HEK293T (cell line): ENCODE measurements at regions not wholly inside any gene's neighbourhood (a gene's known extent, or its start where the extent isn't known, plus 50 kb on each side); places are given as distances from the start of the nearest gene placed in this dataset.
A peak's percentile ranks its signal among the peaks of the same experiment; 100 is the strongest.

ENCODE experiments used
- CTCF ChIA-PET: fragments of 350-600 bp; formaldehyde crosslinking; extraction: SDS; loops from one replicate; lab custom pipeline; 2021; ENCODE audit warnings: antibody characterized with exemption, inconsistent platforms; lab: Yijun Ruan, JAX
- POLR2A ChIA-PET: fragments of 350-600 bp; formaldehyde crosslinking; extraction: SDS; loops from one replicate; lab custom pipeline; 2020; ENCODE audit warnings: antibody characterized with exemption, inconsistent platforms; lab: Yijun Ruan, JAX
- DNase-seq: peaks from one replicate; pipeline ENCODE4 v3.0.0; 2012; ENCODE audit warnings: mixed read lengths; ENCODE audit errors: extremely low spot score
- ARNT ChIP-seq: fragments of 450-650 bp; IDR thresholded peaks from 2 replicates; pipeline ENCODE4 v1.6.1; 2017; ENCODE audit warnings: mild to moderate bottlenecking
- BHLHE40 ChIP-seq: fragments of 450-650 bp; IDR thresholded peaks from 2 replicates; pipeline ENCODE4 v1.6.1; 2016; ENCODE audit warnings: mild to moderate bottlenecking, moderate library complexity, borderline replicate concordance
- CTBP1 ChIP-seq: fragments of 450-650 bp; IDR thresholded peaks from 2 replicates; pipeline ENCODE4 v1.6.1; 2016; ENCODE audit warnings: borderline replicate concordance
- ELF4 ChIP-seq: fragments of 450-650 bp; IDR thresholded peaks from 2 replicates; pipeline ENCODE4 v1.6.1; 2017; ENCODE audit warnings: antibody characterized with exemption
- FOXA1 ChIP-seq: fragments of 450-650 bp; IDR thresholded peaks from 2 replicates; pipeline ENCODE4 v1.6.1; 2016; ENCODE audit warnings: mild to moderate bottlenecking
- FOXK2 ChIP-seq: fragments of 450-650 bp; IDR thresholded peaks from 2 replicates; pipeline ENCODE4 v1.6.1; 2016; ENCODE audit warnings: mild to moderate bottlenecking
- FOXM1 ChIP-seq: fragments of 450-650 bp; IDR thresholded peaks from 2 replicates; pipeline ENCODE4 v1.6.1; 2017; ENCODE audit warnings: mild to moderate bottlenecking, borderline replicate concordance
- HDGF ChIP-seq: fragments of 450-650 bp; IDR thresholded peaks from 2 replicates; pipeline ENCODE4 v1.6.1; 2017; ENCODE audit warnings: antibody characterized with exemption, borderline replicate concordance
- L3MBTL2 ChIP-seq: fragments of 450-650 bp; conservative IDR thresholded peaks from 2 replicates; pipeline ENCODE4 v1.6.1; 2016; ENCODE audit warnings: mild to moderate bottlenecking
- LEF1 ChIP-seq: fragments of 450-650 bp; IDR thresholded peaks from 2 replicates; pipeline ENCODE4 v1.6.1; 2017; ENCODE audit warnings: mild to moderate bottlenecking, borderline replicate concordance
- NFRKB ChIP-seq: fragments of 450-650 bp; IDR thresholded peaks from 2 replicates; pipeline ENCODE4 v1.6.1; 2016; ENCODE audit warnings: mild to moderate bottlenecking, moderate library complexity
- SP1 ChIP-seq: fragments of 450-650 bp; IDR thresholded peaks from 2 replicates; pipeline ENCODE4 v1.6.1; 2017
- SUZ12 ChIP-seq: fragments of 450-650 bp; IDR thresholded peaks from 2 replicates; pipeline ENCODE4 v1.6.1; 2016; ENCODE audit warnings: mild to moderate bottlenecking
- TARDBP ChIP-seq: fragments of 450-650 bp; IDR thresholded peaks from 2 replicates; pipeline ENCODE4 v1.6.1; 2016
- ZNF384 ChIP-seq: fragments of 450-650 bp; IDR thresholded peaks from 2 replicates; pipeline ENCODE4 v1.6.1; 2016
- TF ChIP-seq, protein P1 (sequence below): fragments of 450-650 bp; IDR thresholded peaks from 2 replicates; pipeline ENCODE4 v1.6.1; 2016

DNA sequence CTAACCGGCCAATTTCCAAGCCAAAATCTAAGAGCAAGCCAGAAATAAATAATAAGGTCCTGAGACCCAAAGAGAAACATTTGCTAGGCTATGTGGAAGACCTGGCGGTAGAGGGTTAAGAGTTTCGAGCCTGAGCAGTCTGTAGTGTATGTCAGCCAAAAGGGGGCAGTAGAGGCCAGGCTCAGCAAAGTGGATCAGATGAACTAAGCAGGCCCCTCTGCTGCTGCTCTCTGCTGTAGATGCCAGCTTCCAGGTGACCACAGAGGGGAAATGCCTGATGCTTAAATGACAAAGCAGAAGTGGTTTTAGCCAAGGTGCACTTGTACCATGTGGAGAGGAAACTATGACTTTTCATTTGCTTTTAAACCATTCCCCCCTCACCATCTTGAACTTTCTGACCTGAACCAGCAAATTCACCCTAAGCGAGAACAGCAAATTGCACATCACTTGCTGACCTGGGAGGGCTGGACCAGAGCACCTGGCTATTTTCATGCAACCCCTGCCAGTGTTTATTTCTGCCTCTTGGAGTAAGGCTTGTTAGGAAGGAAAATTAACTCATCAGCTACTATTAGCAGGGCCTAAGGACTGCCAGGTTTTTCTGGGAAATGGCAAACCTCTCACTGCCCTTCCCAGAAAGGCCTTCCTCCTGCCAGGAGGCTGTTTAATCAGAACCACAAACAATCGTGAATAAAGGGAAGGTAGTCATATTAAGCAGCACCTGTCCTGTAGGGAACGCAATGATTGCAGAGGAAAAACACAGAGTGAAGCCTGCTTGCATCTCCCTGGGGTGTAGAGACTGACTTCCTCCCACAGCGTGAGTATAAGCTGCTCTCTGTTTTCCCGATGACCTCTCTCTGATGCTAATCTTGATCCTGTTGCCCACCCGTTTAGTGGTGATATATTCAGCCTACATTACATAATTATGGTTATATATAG, 818.2 kb downstream of the TLR4 start:
- DNase-seq = peak; percentile 56
- POLR2A ChIA-PET = no interaction called here
- TF ChIP-seq SP1 (no peak), NFRKB (no peak), SUZ12 (no peak), CTBP1 (no peak), FOXA1 (no peak), TARDBP (no peak), LEF1 (no peak), HDGF (no peak), FOXM1 (no peak), L3MBTL2 (no peak), FOXK2 (no peak), ZNF384 (no peak), ELF4 (no peak), BHLHE40 (no peak), ARNT (no peak)
- TF ChIP-seq, protein P1, sequence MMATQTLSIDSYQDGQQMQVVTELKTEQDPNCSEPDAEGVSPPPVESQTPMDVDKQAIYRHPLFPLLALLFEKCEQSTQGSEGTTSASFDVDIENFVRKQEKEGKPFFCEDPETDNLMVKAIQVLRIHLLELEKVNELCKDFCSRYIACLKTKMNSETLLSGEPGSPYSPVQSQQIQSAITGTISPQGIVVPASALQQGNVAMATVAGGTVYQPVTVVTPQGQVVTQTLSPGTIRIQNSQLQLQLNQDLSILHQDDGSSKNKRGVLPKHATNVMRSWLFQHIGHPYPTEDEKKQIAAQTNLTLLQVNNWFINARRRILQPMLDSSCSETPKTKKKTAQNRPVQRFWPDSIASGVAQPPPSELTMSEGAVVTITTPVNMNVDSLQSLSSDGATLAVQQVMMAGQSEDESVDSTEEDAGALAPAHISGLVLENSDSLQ = no peak
- CTCF ChIA-PET = interaction anchor here (0.7 kb wide), 1 partner anchor 72 kb away, joined by 3 read pairs; no protein-coding TSS in a partner anchor

DNA sequence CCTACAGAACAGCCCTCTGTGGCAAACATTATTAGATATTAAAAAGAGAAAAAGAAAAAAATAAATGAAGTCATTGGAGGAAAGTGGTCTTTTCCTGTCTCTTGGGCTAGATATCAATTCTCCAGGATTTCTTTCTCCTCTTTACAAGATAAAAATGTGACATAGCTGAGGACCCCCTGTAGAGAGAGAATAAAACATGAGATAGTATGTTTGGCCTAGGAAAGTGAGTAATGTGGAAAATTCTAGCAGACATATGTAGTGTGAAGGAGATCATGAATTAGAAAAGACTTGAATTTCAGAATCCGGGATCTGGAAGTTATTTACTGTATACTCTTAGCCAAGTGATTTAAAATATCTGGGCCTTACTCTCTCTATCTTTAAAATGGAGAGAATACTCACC, 823.1 kb downstream of the TLR4 start:
- ChIA-PET POLR2A (no interaction called here), CTCF (no interaction called here)
- no peak for TF ChIP-seq FOXA1
- TF ChIP-seq CTBP1 = no peak
- no peak for TF ChIP-seq ZNF384
- no peak for TF ChIP-seq L3MBTL2
- TF ChIP-seq TARDBP = no peak
- no peak for TF ChIP-seq FOXM1
- no peak for TF ChIP-seq ELF4
- TF ChIP-seq HDGF = no peak
- TF ChIP-seq SP1 = no peak
- TF ChIP-seq SUZ12 = no peak
- no peak for TF ChIP-seq FOXK2
- no peak for TF ChIP-seq NFRKB
- DNase-seq = no peak

DNA sequence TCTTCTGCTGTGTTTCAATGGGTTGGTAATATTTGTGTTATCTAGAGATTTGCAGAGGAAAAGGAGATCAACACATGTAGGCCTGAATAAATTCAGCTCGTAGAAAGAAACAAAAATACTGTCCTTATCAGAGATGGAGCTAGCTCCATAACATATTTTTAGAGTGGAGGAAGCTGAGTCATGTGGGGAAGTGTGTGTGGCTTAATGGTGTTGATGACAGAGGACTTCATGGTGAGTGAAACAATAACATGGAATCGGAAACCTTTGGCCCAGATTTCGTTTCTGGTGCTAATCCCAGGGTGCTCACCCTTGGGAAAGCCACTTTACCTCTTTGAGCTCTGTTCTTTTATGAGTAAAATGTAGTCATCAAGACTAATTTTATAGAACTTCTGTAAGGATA, 825.0 kb downstream of the TLR4 start:
- no peak for DNase-seq
- ChIA-PET CTCF (no interaction called here), POLR2A (no interaction called here)
- TF ChIP-seq CTBP1 (no peak), BHLHE40 (no peak)

DNA sequence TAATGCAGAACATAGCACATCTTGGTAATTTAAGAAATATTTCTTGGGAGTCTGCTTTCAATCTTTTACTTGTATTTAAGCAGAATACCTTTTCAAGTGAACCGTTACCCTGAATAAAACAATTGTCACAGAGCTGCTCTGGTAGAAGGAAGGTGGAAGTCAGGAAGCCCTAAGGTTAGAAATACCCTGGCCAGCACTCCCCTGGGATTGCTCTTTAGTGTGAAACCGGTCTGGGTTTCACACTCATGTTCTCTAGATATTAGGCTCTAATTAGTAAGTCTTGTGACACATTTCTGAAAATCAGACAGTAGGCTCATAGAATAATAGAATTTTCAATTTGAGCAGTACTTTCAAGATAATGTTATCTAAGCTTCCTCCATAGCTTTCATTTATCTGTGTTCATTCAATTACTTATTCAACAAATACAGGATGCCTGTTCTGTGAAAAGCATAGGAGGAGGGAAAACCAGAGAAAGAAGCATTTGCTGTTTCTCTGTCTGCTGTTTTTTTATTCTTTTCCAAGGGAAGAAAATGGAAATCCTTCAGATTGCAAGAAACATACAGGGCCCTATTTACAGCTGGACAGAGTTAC, 825.5 kb downstream of the TLR4 start:
- POLR2A ChIA-PET = no interaction called here
- no peak for DNase-seq
- CTCF ChIA-PET = no interaction called here
- TF ChIP-seq, protein P1 = no peak

DNA sequence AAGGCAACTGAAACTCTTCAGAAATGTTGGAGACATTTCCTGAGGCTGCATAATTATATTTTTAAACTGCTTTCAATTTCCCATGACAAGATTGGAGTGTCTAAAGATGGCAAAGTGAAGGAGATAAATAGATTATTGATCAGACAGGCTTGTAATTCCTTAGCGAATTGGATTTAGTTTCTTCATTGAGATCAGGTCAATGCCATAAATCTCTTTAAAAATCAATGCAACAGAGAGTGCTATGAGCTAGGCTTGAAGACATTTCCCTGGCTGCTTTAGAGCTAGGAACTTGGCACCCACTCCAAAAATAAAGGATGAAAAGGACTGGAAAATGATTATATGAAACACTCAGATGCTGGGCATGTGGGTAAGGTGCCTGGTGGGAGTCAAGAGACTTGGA, 828.4 kb downstream of the TLR4 start:
- no peak for DNase-seq
- CTCF ChIA-PET = no interaction called here
- TF ChIP-seq SUZ12 (no peak), ARNT (no peak), NFRKB (no peak), LEF1 (no peak), L3MBTL2 (no peak), CTBP1 (no peak), TARDBP (no peak), FOXA1 (no peak), HDGF (no peak), FOXK2 (no peak), FOXM1 (no peak)
- TF ChIP-seq, protein P1 = no peak
- POLR2A ChIA-PET = no interaction called here

DNA sequence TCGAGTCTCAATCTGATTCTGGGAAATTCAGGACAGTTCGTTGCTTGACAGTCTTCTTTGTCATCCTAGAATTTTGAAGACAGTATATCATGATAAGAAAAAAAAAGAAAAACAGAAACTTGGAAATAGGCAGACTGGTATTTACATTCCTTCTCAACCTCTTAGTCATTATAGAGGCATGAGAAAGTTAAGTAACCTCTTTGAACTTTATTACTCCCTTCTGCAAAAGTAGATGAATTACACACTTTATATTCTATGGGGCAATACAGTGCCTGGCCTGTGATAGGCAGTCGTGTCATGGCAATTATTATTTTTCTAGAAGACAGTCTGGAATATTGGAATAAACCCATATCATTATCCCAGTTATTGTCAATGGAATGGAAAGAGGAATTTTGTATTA, 828.9 kb downstream of the TLR4 start:
- no peak for DNase-seq
- ChIA-PET POLR2A (no interaction called here), CTCF (no interaction called here)
- no peak for TF ChIP-seq NFRKB

DNA sequence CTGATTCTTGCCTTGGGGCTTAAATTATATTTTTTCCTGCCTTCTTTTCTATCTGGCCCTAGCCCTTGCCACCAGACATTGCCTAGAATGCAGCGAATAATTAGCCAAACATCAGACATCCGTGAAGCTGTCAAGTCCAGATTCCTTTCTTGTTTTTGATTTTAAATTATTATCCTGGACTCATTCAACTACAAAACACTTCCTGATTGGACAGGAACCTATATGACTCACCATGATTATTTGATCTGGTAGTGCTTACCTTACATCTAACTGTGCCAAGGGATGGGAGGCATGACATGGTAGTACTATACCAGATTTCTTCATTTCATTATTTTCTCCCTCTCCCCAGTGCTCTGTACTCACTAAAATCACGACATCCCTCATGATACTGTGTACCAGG, 829.6 kb downstream of the TLR4 start:
- TF ChIP-seq SP1 (no peak), TARDBP (no peak), L3MBTL2 (no peak), LEF1 (no peak), FOXM1 (no peak), ARNT (no peak), FOXA1 (no peak), HDGF (no peak), FOXK2 (no peak), BHLHE40 (no peak), SUZ12 (no peak), ELF4 (no peak), ZNF384 (no peak), NFRKB (no peak), CTBP1 (no peak)
- TF ChIP-seq, protein P1 = no peak
- CTCF ChIA-PET = no interaction called here
- DNase-seq = no peak
- POLR2A ChIA-PET = no interaction called here
